ENCODE measurements at regions not wholly inside any gene's neighbourhood (a gene's known extent, or its start where the extent isn't known, plus 50 kb on each side); places are given as distances from the start of the nearest gene placed in this dataset.

DNA sequence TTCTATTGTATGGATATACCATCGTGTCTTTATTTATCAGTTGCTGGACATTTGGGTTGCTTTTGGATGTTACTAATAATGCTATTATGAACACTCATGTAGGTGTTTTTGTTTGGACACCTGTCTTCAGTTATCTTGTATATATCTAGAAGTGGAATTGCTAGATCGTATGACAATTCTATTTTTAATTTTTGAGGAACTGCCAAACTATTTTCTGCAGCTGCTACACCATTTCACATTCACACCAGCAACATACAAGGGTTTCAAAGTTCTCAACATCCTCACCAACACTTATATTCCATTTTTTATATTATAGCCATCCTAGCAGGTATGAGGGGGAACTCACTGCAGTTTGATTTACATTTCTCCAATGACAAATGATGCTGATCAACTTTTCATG lies 324.6 kb downstream of the CAAP1 start:
- DNase-seq (ENCODE audit: low spot score) = no peak

DNA sequence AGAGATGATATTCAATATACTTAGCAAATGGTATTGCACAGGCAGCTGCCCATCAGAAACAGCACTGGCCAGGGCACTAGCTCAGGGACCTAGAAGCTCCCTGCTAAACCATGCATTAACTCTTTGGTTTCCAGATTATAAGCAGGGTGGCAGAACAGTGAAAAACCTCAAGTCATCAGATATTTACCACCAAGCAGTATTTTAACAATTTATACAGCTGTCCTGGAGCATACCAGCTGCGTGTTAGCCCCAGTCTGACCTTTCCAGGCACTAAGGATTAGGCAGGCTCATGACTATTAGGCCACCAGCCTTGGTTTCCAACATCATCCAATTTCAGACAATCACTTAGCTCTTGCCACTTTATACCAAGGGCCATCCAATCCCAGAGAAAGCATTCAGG lies 326.5 kb downstream of the CAAP1 start:
- no peak for DNase-seq (ENCODE audit: low spot score)

- DNase-seq (ENCODE audit: low spot score) = no peak
Observed at GRCh38 chr9:26565118-26565517, 327.5 kb downstream of the CAAP1 start.

DNA sequence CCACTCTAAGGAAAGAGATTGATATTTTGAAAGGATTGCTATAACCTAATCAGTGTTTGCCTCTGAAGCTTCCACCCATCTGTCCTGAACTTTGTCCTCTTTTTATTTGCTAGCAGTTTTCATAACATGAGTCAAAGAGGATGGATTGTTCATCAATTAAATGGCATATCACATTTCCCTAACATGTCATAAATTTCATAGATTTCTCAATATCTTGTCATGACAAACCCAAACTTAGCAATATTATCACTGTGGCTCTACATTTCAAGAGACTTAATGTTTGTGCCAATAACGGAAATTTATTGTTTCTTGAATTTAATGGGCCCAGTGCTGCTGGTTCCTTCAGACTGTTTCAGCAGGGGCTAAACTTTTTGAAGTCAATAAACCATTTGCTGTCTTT lies 330.3 kb downstream of the CAAP1 start:
- DNase-seq (ENCODE audit: low spot score) = no peak

DNA sequence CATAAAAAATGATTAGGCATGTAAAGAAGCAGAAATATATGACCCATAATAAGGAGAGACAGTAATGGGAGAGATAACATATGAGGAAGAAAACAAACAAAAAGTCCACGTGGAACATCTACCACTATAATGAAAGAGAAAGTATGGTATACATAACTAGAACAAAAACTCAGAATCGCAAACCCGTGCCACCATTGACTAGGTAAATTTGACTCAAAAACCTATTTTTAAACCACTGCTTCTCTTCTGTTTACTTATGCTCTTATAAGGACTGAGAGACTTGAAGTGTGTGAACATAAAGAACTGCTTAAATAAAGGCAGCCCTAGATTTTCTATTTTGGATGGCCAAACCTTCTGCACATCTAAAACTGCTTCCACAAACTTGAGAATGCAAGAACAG lies 330.7 kb downstream of the CAAP1 start:
- DNase-seq (ENCODE audit: low spot score) = no peak

DNA sequence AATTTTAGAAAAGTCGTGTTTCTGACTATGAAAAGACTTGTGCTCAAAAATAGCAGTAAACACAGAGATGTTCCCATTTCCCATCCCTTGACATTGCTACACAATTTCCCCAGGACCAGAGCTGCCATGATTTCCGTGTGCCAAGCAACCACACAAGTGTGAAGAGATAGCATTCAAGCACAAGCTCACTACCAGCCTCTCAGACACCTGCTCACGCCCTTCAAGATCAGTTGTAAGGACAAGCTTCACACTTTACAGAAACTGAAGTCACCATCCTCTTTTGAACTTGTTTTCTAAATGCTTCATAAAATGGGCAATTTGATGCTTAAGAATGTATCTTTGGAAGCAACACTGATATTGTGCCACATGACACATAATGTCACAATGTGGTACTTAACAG lies 333.1 kb downstream of the CAAP1 start:
- no peak for DNase-seq (ENCODE audit: low spot score)

- no peak for DNase-seq (ENCODE audit: low spot score)
Observed at GRCh38 chr9:26551971-26552370, 340.6 kb downstream of the CAAP1 start.

- DNase-seq (ENCODE audit: low spot score) = no peak
Observed at GRCh38 chr9:26551451-26551850, 341.2 kb downstream of the CAAP1 start.

DNA sequence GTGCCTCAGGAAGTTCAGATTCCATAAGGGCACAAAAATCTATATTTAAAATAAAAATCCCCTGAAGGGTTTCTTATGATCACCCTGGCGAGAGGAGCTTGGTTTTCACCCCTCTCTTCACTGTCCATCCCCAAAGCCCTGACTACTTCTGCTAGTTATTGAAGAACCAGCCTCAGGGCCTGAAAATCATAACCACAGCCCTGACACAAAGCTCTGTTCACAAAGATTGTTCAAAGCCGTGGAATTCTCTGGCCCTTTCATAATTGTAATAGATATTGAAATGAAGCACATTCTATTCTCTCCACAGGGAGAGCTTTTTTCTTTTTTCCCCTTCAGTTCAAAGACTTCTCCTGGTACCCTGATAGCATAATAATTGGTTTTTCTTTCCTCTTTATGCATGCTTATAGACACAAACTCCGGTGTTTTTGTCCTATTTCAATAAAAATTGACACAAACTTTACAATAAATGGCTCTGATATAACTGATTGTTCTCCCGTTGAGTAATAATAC lies 343.8 kb downstream of the CAAP1 start:
- no peak for DNase-seq (ENCODE audit: low spot score)

DNA sequence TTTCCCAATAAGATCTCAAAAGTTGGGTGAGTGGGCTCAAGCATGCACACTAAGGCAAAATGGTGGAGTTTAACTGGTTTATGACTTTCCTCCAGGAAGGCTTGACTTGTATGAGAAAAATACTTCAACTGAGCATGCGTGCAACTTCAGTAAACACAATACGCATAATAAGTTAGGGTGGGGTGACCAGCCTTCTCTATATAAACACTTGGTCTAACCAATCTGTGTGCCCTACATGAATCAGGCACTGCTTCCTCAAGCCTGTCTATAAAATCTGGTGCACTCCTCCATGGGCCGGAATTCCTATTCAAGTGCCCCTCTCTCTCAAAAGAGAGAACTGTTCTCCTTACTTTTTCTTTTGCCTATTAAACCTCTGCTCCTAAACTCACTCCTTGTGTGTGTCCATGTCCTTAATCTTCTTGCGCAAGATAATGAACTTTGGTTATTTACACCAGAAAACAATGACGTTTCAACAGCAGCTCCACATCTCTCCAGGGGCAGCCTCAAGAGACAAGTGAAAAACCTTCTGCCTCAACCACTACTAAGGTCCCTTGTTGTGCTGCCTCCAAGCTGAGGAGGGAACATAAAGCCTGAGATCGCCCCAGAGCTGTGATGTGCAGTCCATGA lies 352.6 kb downstream of the CAAP1 start:
- DNase-seq (ENCODE audit: low spot score) = no peak

DNA sequence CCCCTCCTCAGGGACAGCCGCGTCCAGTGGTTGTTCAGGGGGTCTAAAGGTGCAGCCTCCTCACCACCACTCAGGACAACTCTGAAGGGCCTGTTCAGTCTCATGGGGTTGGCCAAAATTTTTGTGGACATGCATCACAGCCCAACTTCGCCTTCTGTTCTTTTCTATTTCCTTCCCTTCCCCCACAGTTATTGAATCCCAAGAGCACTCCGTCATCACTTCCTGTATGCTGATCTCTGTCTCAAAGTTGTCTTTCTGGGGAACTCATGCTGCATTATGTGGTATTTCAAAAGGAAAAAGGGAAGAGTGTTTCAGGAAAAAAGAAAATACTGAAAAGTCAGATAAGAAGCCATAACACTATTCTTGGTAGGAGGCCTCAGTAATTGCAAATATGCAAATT lies 355.4 kb downstream of the CAAP1 start:
- no peak for DNase-seq (ENCODE audit: low spot score)

DNA sequence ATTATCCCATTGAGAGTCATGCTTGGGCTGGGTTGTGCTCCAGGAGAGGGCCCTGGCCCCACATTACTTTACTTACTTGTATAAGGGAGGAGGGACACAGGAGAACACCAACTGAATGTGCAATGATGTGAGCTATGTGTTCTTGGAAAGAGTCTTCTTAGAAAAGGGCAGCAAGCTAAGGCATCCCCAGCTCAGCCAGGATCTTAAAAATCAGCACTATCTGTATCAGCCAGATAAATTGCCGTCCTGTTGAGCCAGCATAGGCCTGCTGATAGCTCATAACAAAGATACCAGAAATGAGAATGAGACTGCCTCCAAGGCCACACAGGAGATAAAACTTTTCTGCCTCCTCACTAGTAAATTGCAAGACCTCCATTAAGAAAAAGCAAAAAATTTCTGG lies 357.5 kb downstream of the CAAP1 start:
- no peak for DNase-seq (ENCODE audit: low spot score)

DNA sequence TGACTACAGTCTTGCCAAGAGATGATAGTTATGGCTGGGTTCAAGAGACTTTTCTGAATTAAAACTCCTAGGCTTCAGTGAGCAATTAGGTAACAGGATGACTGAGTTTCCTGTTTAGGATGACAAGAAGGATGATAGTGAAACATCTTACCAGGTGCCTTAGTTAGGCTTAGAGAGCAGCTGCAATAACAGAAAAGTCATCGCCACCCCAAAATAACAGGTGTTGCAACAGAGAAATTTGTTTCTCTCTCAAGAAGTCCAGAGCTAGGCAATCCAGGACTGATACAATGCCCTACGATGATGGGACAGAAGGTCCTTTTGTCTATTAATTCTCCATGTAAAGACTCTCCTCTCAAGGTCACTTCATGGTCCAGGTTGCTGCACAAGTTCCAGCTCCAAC lies 361.8 kb downstream of the CAAP1 start:
- DNase-seq (ENCODE audit: low spot score) = no peak

GRCh38 chr9:26527931-26528330 lies 364.7 kb downstream of the CAAP1 start:
- no peak for DNase-seq (ENCODE audit: low spot score)

GRCh38 chr9:26524267-26524666 lies 368.3 kb downstream of the CAAP1 start:
- no peak for DNase-seq (ENCODE audit: low spot score)

DNA sequence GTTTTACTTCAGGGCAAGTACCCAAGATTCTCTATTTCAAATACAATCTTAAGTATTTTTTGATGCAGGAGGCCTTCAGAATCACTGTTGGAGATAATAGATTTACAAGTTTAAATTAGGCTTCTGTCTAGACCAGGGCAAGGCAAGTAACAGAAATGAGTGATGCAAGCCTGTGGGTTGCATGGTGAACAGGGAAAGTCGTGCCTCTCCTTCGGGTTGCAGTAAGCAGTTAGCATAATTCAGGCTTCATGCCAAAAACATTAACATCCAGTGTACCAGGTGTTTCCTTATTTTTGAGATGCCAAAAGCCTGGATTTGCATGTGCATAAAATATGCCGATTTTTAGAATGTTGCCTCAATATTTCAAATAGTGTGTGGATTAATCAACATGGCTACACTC lies 369.0 kb downstream of the CAAP1 start:
- no peak for DNase-seq (ENCODE audit: low spot score)

GRCh38 chr9:26520141-26520540 lies 372.5 kb downstream of the CAAP1 start:
- no peak for DNase-seq (ENCODE audit: low spot score)

- DNase-seq (ENCODE audit: low spot score) = no peak
Observed at GRCh38 chr9:26516773-26517343, 375.7 kb downstream of the CAAP1 start.

GRCh38 chr9:26513730-26514129 lies 378.9 kb downstream of the CAAP1 start:
- DNase-seq (ENCODE audit: low spot score) = no peak

- no peak for DNase-seq (ENCODE audit: low spot score)
Observed at GRCh38 chr9:26510137-26510536, 382.5 kb downstream of the CAAP1 start.

DNA sequence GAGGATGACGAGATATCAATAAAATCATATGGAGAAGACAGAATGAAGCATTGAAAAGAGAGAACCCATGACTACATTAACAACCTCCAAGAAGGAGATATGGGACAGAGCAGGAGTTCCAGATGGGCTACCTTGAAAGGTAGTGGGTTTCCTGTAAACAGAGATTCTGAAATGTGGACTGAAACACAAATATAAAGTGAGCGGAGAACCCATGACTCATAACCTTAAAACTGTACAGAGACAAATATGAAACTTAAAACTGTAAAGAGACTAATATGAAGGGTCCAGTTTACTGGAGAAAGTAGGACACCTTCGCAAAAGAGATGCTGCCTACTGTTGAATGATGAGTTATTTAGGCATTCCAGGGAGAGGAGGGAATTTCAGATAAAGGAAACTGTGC lies 383.7 kb downstream of the CAAP1 start:
- no peak for DNase-seq (ENCODE audit: low spot score)

- no peak for DNase-seq (ENCODE audit: low spot score)
Observed at GRCh38 chr9:26504057-26504456, 388.5 kb downstream of the CAAP1 start.

DNA sequence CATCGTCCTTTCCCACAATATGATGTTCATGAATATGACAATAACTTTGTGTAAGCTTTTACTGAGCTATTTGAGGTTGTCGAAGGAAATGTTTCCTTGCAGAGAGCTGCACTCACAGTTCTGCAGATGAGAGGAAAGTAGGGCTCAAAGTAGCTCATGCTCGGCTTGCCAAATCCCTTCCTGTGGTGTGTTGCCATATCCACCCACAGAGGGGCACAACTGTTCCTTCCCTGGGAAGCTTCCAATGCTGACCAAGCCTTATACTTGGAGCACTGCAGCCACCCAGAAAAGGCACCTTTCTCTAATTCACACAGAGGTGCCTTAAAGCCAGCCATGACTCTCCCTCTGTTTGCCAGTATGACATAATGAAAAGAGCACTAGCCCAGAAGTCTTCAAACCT lies 390.3 kb downstream of the CAAP1 start:
- DNase-seq (ENCODE audit: low spot score) = no peak

GRCh38 chr9:26500471-26500870 lies 392.1 kb downstream of the CAAP1 start:
- no peak for DNase-seq (ENCODE audit: low spot score)

All from SW480 (cell line).